SK-N-SH (cell line): ENCODE measurements at regions not wholly inside any gene's neighbourhood (a gene's known extent, or its start where the extent isn't known, plus 50 kb on each side); places are given as distances from the start of the nearest gene placed in this dataset.

Experiments used
- RAD21 ChIP-seq: IDR thresholded peaks from 2 replicates; pipeline ENCODE4 v1.6.1; 2012; ENCODE audit warnings: mild to moderate bottlenecking, low read length
- TF ChIP-seq, protein P1 (sequence below): IDR thresholded peaks from 2 replicates; pipeline ENCODE4 v1.4.0; 2012; ENCODE audit warnings: low read depth, borderline replicate concordance
- TF ChIP-seq, protein P2 (sequence below): fragments of 200-600 bp; sonication (generic); IDR thresholded peaks from 2 replicates; pipeline ENCODE4 v1.6.1; 2017; ENCODE audit warnings: antibody characterized with exemption, mild to moderate bottlenecking, moderate library complexity

DNA sequence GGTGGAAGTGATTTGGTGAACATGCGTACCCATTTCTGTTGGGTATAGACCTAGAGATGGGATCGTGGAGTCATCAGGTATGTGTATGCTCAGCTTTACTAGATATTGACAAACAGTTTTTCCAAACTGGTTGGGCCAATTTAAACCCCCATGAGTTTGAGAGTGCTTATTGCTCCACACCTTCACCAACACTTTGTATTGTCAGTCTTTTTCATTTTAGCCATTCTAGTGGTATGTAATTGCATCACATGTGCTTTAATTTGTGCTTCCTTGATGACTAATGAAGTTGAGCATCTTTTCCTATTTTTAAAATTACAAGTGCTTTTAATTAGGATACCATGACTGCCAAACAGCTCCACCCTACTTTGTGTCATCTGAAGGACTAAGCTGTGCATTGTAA is 158.9 kb upstream of the AKIRIN2 start:
- TF ChIP-seq, protein P1, sequence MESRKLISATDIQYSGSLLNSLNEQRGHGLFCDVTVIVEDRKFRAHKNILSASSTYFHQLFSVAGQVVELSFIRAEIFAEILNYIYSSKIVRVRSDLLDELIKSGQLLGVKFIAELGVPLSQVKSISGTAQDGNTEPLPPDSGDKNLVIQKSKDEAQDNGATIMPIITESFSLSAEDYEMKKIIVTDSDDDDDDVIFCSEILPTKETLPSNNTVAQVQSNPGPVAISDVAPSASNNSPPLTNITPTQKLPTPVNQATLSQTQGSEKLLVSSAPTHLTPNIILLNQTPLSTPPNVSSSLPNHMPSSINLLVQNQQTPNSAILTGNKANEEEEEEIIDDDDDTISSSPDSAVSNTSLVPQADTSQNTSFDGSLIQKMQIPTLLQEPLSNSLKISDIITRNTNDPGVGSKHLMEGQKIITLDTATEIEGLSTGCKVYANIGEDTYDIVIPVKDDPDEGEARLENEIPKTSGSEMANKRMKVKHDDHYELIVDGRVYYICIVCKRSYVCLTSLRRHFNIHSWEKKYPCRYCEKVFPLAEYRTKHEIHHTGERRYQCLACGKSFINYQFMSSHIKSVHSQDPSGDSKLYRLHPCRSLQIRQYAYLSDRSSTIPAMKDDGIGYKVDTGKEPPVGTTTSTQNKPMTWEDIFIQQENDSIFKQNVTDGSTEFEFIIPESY, result no peak
- TF ChIP-seq, protein P2, sequence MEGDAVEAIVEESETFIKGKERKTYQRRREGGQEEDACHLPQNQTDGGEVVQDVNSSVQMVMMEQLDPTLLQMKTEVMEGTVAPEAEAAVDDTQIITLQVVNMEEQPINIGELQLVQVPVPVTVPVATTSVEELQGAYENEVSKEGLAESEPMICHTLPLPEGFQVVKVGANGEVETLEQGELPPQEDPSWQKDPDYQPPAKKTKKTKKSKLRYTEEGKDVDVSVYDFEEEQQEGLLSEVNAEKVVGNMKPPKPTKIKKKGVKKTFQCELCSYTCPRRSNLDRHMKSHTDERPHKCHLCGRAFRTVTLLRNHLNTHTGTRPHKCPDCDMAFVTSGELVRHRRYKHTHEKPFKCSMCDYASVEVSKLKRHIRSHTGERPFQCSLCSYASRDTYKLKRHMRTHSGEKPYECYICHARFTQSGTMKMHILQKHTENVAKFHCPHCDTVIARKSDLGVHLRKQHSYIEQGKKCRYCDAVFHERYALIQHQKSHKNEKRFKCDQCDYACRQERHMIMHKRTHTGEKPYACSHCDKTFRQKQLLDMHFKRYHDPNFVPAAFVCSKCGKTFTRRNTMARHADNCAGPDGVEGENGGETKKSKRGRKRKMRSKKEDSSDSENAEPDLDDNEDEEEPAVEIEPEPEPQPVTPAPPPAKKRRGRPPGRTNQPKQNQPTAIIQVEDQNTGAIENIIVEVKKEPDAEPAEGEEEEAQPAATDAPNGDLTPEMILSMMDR, result no peak
- no peak for TF ChIP-seq RAD21
